H1 (cell line): ENCODE measurements at regions not wholly inside any gene's neighbourhood (a gene's known extent, or its start where the extent isn't known, plus 50 kb on each side); places are given as distances from the start of the nearest gene placed in this dataset.

Experiments used
- CTCF ChIA-PET: fragments of 300-600 bp; sonication (Branson Sonifier 250); formaldehyde crosslinking; loops from one replicate; lab custom pipeline; 2021; ENCODE audit not compliant: partially characterized antibody; lab: Charles Lee
- POLR2A ChIA-PET: fragments of 300-600 bp; sonication (Branson Sonifier 250); formaldehyde crosslinking; loops from one replicate; lab custom pipeline; 2021; ENCODE audit warnings: inconsistent platforms; ENCODE audit not compliant: partially characterized antibody; lab: Charles Lee
- DNase-seq, 2 experiments: peaks; one replicate each; pipeline versions ENCODE4 v3.0.0 to v3.0.0-alpha.2; 2010 to 2022; ENCODE audit warnings: low spot score in 2 of 2, low read depth in 1 of 2, mixed read lengths in 1 of 2
- FAIRE-seq: peaks from 2 replicates; lab custom pipeline; 2011; peaks lifted over from hg19 to GRCh38; lab: Jason Lieb, UNC
- H2AFZ ChIP-seq: 2 replicates; pipeline ENCODE4 v1.8.1; 2012; ENCODE audit warnings: low read length, inconsistent platforms
- H2AK5ac ChIP-seq: 2 replicates; pipeline ENCODE4 v1.6.1; 2013; ENCODE audit warnings: low read depth, low read length
- H2BK120ac ChIP-seq: replicated peaks from 2 replicates; pipeline ENCODE3; 2013; ENCODE audit warnings: low read depth, low read length, inconsistent platforms
- H2BK12ac ChIP-seq: 2 replicates; pipeline ENCODE4 v1.6.1; 2013; ENCODE audit warnings: low read depth, low read length
- H2BK15ac ChIP-seq: 2 replicates; pipeline ENCODE4 v1.6.1; 2013; ENCODE audit warnings: low read length
- H2BK20ac ChIP-seq: 2 replicates; pipeline ENCODE4 v1.6.1; 2013; ENCODE audit warnings: low read length
- H2BK5ac ChIP-seq: 2 replicates; pipeline ENCODE4 v1.6.1; 2013; ENCODE audit warnings: low read depth, low read length
- H3K14ac ChIP-seq: 2 replicates; pipeline ENCODE4 v1.6.1; 2013; ENCODE audit warnings: inconsistent platforms; ENCODE audit not compliant: insufficient read length
- H3K18ac ChIP-seq: 2 replicates; pipeline ENCODE4 v1.6.1; 2013; ENCODE audit warnings: low read length; ENCODE audit errors: extremely low read depth
- H3K23ac ChIP-seq: 2 replicates; pipeline ENCODE4 v1.6.1; 2013; ENCODE audit warnings: inconsistent platforms; ENCODE audit not compliant: insufficient read length
- H3K23me2 ChIP-seq: 2 replicates; pipeline ENCODE4 v1.6.1; 2013; ENCODE audit warnings: low read depth, low read length
- H3K27ac ChIP-seq: 2 replicates; pipeline ENCODE4 v1.6.1; 2011; ENCODE audit warnings: low read depth, low read length, inconsistent platforms
- H3K27me3 ChIP-seq, 4 experiments: replicated peaks in 1 of 4; 1 replicate in 1 of 4; 2 replicates in 3 of 4; pipeline versions ENCODE4 v1.6.1 to v1.8.1; 2011 to 2013; ENCODE audit warnings: low read length in 3 of 4, mild to moderate bottlenecking in 3 of 4, inconsistent platforms in 2 of 4, mixed read lengths in 2 of 4, moderate library complexity in 1 of 4; ENCODE audit not compliant: control insufficient read depth in 3 of 4, insufficient read depth in 3 of 4; ENCODE audit errors: extremely low read depth in 1 of 4
- H3K36me3 ChIP-seq, 4 experiments: 2 replicates each; pipeline versions ENCODE4 v1.6.1 to v1.8.1; 2011 to 2013; ENCODE audit warnings: mild to moderate bottlenecking in 4 of 4, low read length in 3 of 4, moderate library complexity in 2 of 4, control low read depth in 1 of 4, inconsistent platforms in 1 of 4; ENCODE audit not compliant: insufficient read depth in 4 of 4, control insufficient read depth in 2 of 4
- H3K4ac ChIP-seq: replicated peaks from 2 replicates; pipeline ENCODE3; 2013; ENCODE audit warnings: low read length, low read depth, mixed read lengths, inconsistent platforms; ENCODE audit not compliant: insufficient read length
- H3K4me1 ChIP-seq, 4 experiments: replicated peaks in 1 of 4; 1 replicate in 1 of 4; 2 replicates in 3 of 4; pipeline versions ENCODE4 v1.6.1 to v1.8.1; 2011 to 2013; ENCODE audit warnings: low read length in 3 of 4, inconsistent platforms in 2 of 4, mixed read lengths in 1 of 4; ENCODE audit not compliant: insufficient read depth in 4 of 4, control insufficient read depth in 3 of 4
- H3K4me2 ChIP-seq, 2 experiments: 2 replicates each; pipeline versions ENCODE4 v1.6.1 to v1.8.1; 2011 to 2013; ENCODE audit warnings: low read depth in 2 of 2, low read length in 2 of 2, control low read depth in 1 of 2, inconsistent platforms in 1 of 2, mild to moderate bottlenecking in 1 of 2; ENCODE audit not compliant: insufficient read depth in 1 of 2
- H3K4me3 ChIP-seq, 4 experiments: fragments of 200-600, 300-600 bp in 1 of 4; sonication (generic), shearing (Covaris generic), sonication (Bioruptor Twin) in 1 of 4; 2 replicates each; pipeline versions ENCODE4 v1.5.1 to v1.8.1; 2011 to 2016; ENCODE audit warnings: low read length in 4 of 4, low read depth in 3 of 4, control low read depth in 2 of 4, inconsistent platforms in 2 of 4, mild to moderate bottlenecking in 2 of 4, mixed read lengths in 1 of 4, moderate library complexity in 1 of 4; ENCODE audit not compliant: insufficient read depth in 2 of 4; ENCODE audit errors: extremely low read depth in 1 of 4
- H3K56ac ChIP-seq: replicated peaks from 2 replicates; pipeline ENCODE3; 2013; ENCODE audit warnings: low read depth, mild to moderate bottlenecking, mixed read lengths, low read length, inconsistent platforms; ENCODE audit not compliant: insufficient read length
- H3K79me1 ChIP-seq: 2 replicates; pipeline ENCODE4 v1.6.1; 2013; ENCODE audit warnings: low read depth, low read length, control low read depth
- H3K79me2 ChIP-seq, 2 experiments: 2 replicates each; pipeline versions ENCODE4 v1.6.1 to v1.8.1; 2012 to 2013; ENCODE audit warnings: low read length in 2 of 2, mild to moderate bottlenecking in 2 of 2, inconsistent platforms in 1 of 2; ENCODE audit not compliant: insufficient read depth in 2 of 2, control insufficient read depth in 1 of 2
- H3K9ac ChIP-seq, 4 experiments: replicated peaks in 1 of 4; 1 replicate in 1 of 4; 2 replicates in 3 of 4; pipeline versions ENCODE4 v1.6.1 to v1.8.1; 2011 to 2013; ENCODE audit warnings: low read depth in 3 of 4, low read length in 3 of 4, control low read depth in 2 of 4, mild to moderate bottlenecking in 2 of 4, moderate library complexity in 2 of 4, inconsistent platforms in 1 of 4; ENCODE audit errors: extremely low read depth in 1 of 4
- H3K9me3 ChIP-seq, 2 experiments: 2 replicates each; pipeline versions ENCODE4 v1.6.1 to v1.8.1; 2012 to 2013; ENCODE audit warnings: mild to moderate bottlenecking in 2 of 2, moderate library complexity in 2 of 2, control low read depth in 1 of 2, inconsistent platforms in 1 of 2, low read depth in 1 of 2, low read length in 1 of 2, mixed read lengths in 1 of 2; ENCODE audit not compliant: insufficient read depth in 2 of 2
- H4K20me1 ChIP-seq, 2 experiments: replicated peaks in 1 of 2; 2 replicates each; pipeline versions ENCODE3 to v1.8.1; 2011 to 2013; ENCODE audit warnings: inconsistent platforms in 2 of 2, low read length in 2 of 2, mild to moderate bottlenecking in 1 of 2; ENCODE audit not compliant: insufficient read depth in 2 of 2, control insufficient read depth in 1 of 2
- H4K5ac ChIP-seq: 2 replicates; pipeline ENCODE4 v1.6.1; 2013; ENCODE audit warnings: low read length, low read depth, mixed read lengths, inconsistent platforms; ENCODE audit not compliant: insufficient read length
- H4K8ac ChIP-seq: 2 replicates; pipeline ENCODE4 v1.8.0; 2013; ENCODE audit warnings: mild to moderate bottlenecking, moderate library complexity, low read length, inconsistent platforms; ENCODE audit not compliant: insufficient read depth; ENCODE audit errors: extremely low read depth
- H4K91ac ChIP-seq: replicated peaks from 2 replicates; pipeline ENCODE3; 2013; ENCODE audit warnings: low read length, mixed read lengths, inconsistent platforms; ENCODE audit not compliant: insufficient read length
- BRCA1 ChIP-seq: IDR thresholded peaks from 2 replicates; pipeline ENCODE4 v1.6.1; 2012; ENCODE audit warnings: low read depth, low read length, improper control_type of control experiment
- FOSL1 ChIP-seq: IDR thresholded peaks from 2 replicates; pipeline ENCODE4 v1.6.1; 2011; ENCODE audit warnings: mild to moderate bottlenecking, low read depth, low read length, moderate library complexity; ENCODE audit not compliant: insufficient read depth
- MAFK ChIP-seq: IDR thresholded peaks from 2 replicates; pipeline ENCODE4 v1.6.1; 2012; ENCODE audit warnings: low read depth, mild to moderate bottlenecking, improper control_type of control experiment, low read length
- PHF8 ChIP-seq: fragments of 200-600 bp; sonication (generic); conservative IDR thresholded peaks from 2 replicates; pipeline ENCODE4 v1.7.1; 2012; ENCODE audit warnings: low read depth, mild to moderate bottlenecking, inconsistent platforms, low read length, moderate library complexity
- RAD21 ChIP-seq, 2 experiments: IDR thresholded peaks in 1 of 2; conservative IDR thresholded peaks in 1 of 2; 2 replicates each; pipeline ENCODE4 v1.6.1; 2011; ENCODE audit warnings: low read depth in 2 of 2, low read length in 2 of 2, improper control_type of control experiment in 1 of 2, inconsistent platforms in 1 of 2, mild to moderate bottlenecking in 1 of 2, moderate library complexity in 1 of 2
- RNF2 ChIP-seq: fragments of 200-900, 300-1000 bp; sonication (generic); IDR thresholded peaks from 2 replicates; pipeline ENCODE4 v1.7.1; 2016; ENCODE audit warnings: borderline replicate concordance, low read depth, mild to moderate bottlenecking, antibody characterized with exemption, low read length; ENCODE audit not compliant: poor library complexity, severe bottlenecking; ENCODE audit errors: missing control alignments
- SAP30 ChIP-seq: fragments of 300-600 bp; sonication (generic); IDR thresholded peaks from 2 replicates; pipeline ENCODE4 v1.7.1; 2012; ENCODE audit warnings: low read length, moderate library complexity, mild to moderate bottlenecking, inconsistent platforms; ENCODE audit not compliant: insufficient read depth, insufficient replicate concordance
- YY1 ChIP-seq: IDR thresholded peaks from 2 replicates; pipeline ENCODE4 v1.6.1; 2011; ENCODE audit warnings: low read depth, mild to moderate bottlenecking, low read length
- WGBS, 2 experiments: shearing (Covaris generic) in 1 of 2; methylation state at CpG; one replicate each; pipeline versions ENCODE4 v1.1.6 to v1.1.7; 2013 to 2015; ENCODE audit warnings: low lambda C conversion rate in 2 of 2, mixed read lengths in 2 of 2, inconsistent platforms in 1 of 2, low coverage in 1 of 2, missing lambda C conversion rate in 1 of 2; ENCODE audit not compliant: insufficient replicate concordance in 2 of 2, insufficient coverage in 1 of 2, insufficient read length in 1 of 2; ENCODE audit errors: extremely low coverage in 1 of 2, missing lambda C conversion rate in 1 of 2; 5-methylcytosine and 5-hydroxymethylcytosine counted together

- no peak overlapping the region for H2BK20ac ChIP-seq
- H3K4me3 ChIP-seq = no peak overlapping the region
- H2BK120ac ChIP-seq = no peak overlapping the region
- H2BK5ac ChIP-seq = no peak overlapping the region
- 0 out of 2 replicates have a peak overlapping the region, but pooled peaks have one; percentile 16 for H2AFZ ChIP-seq
- no peak overlapping the region for H4K91ac ChIP-seq
- H3K23me2 ChIP-seq = no peaks in the 10 kb centered on the region
- H3K4me2 ChIP-seq = no peak overlapping the region
- no peak overlapping the region for H3K18ac ChIP-seq
- H3K79me2 ChIP-seq = no peaks in the 10 kb centered on the region
- no peaks in the 10 kb centered on the region for H3K4me1 ChIP-seq
- H3K79me1 ChIP-seq = no peaks in the 10 kb centered on the region
- H3K27me3 ChIP-seq = no peaks in the 10 kb centered on the region
- no peak overlapping the region for H3K56ac ChIP-seq
- no peaks in the 10 kb centered on the region for H4K20me1 ChIP-seq
- no peak overlapping the region for H2AK5ac ChIP-seq
- no peak overlapping the region for H4K8ac ChIP-seq
- H3K36me3 ChIP-seq = no peaks in the 10 kb centered on the region; a peak in 1 of 8 replicates
- ChIA-PET CTCF (interaction anchor here (1.3 kb wide), 1 partner anchor 164 kb away, joined by 8 read pairs; no protein-coding TSS in a partner anchor), POLR2A (no interaction called here)
- no peak overlapping the region for H3K9ac ChIP-seq
- 89% methylated on average over 3 of the region's 3 CpGs; no CpG with 5 or more reads in 1 of the 2 experiments for WGBS, 2 experiments
- H3K27ac ChIP-seq = no peak overlapping the region
- no peak overlapping the region for H2BK15ac ChIP-seq
- no peak overlapping the region for H3K23ac ChIP-seq
- H2BK12ac ChIP-seq = no peak overlapping the region
- no peak overlapping the region for H3K4ac ChIP-seq
- TF ChIP-seq RAD21 (IDR thresholded peaks at IDR 0.05 in 1 of 2, conservative IDR thresholded peaks at IDR 0.05 in 1 of 2; ENCODE audit: low read depth in 2 of 2, low read length in 2 of 2) = no peak
- TF ChIP-seq RNF2 = no peak
- TF ChIP-seq SAP30 = no peak
- TF ChIP-seq PHF8 = no peak
- TF ChIP-seq FOSL1 = no peak
- no peak for TF ChIP-seq MAFK
- TF ChIP-seq YY1 = no peak
- TF ChIP-seq BRCA1 = no peak
- DNase-seq (peak in 1 of 2 experiments; percentile 9), FAIRE-seq (no peak)
- no peaks in the 10 kb centered on the region for H3K9me3 ChIP-seq
- H3K14ac ChIP-seq = no peak overlapping the region
- no peak overlapping the region for H4K5ac ChIP-seq
These were observed 535.2 kb downstream of the IRX1 start for GRCh38 chr5:4130819-4131218.
